Kidney (tissue), 13 donors: ENCODE measurements at regions not wholly inside any gene's neighbourhood (a gene's known extent, or its start where the extent isn't known, plus 50 kb on each side); places are given as distances from the start of the nearest gene placed in this dataset.

Source experiments
- DNase-seq, 5 donors: peaks; one replicate each; pipeline ENCODE4 v3.0.0-alpha.2; 2013 to 2020
- FAIRE-seq: peaks from 2 replicates; lab custom pipeline; 2012; peaks lifted over from hg19 to GRCh38; lab: Jason Lieb, UNC
- H3K27ac ChIP-seq, 2 donors: one replicate each; pipeline ENCODE4 v1.7.0; 2013; ENCODE audit warnings: low read depth in 2 of 2, low read length in 2 of 2, inconsistent platforms in 1 of 2
- H3K27me3 ChIP-seq: one replicate; pipeline ENCODE4 v1.7.1; 2013; ENCODE audit warnings: low read length, inconsistent platforms; ENCODE audit not compliant: control insufficient read depth, insufficient read depth
- H3K36me3 ChIP-seq, 3 donors: one replicate each; pipeline versions ENCODE4 v1.7.0 to v1.7.1; 2013; ENCODE audit warnings: low read length in 3 of 3, control low read depth in 1 of 3, inconsistent platforms in 1 of 3; ENCODE audit not compliant: insufficient read depth in 3 of 3, control insufficient read depth in 2 of 3
- H3K4me1 ChIP-seq, 3 donors: one replicate each; pipeline versions ENCODE4 v1.7.0 to v1.7.1; 2013; ENCODE audit warnings: low read length in 3 of 3, inconsistent platforms in 1 of 3, low read depth in 1 of 3; ENCODE audit not compliant: control insufficient read depth in 2 of 3, insufficient read depth in 2 of 3
- H3K4me3 ChIP-seq, 3 donors: one replicate each; pipeline versions ENCODE4 v1.7.0 to v1.8.1; 2013; ENCODE audit warnings: low read length in 3 of 3, control low read depth in 1 of 3, inconsistent platforms in 1 of 3
- H3K9ac ChIP-seq, 3 donors: one replicate each; pipeline versions ENCODE4 v1.7.0 to v1.7.1; 2013; ENCODE audit warnings: low read length in 3 of 3, control low read depth in 1 of 3, inconsistent platforms in 1 of 3
- H3K9me3 ChIP-seq, 3 donors: one replicate each; pipeline versions ENCODE4 v1.7.0 to v1.7.1; 2013; ENCODE audit warnings: low read length in 3 of 3, control low read depth in 1 of 3, inconsistent platforms in 1 of 3; ENCODE audit not compliant: control insufficient read depth in 2 of 3, insufficient read depth in 1 of 3
- CTCF ChIP-seq: IDR thresholded peaks from 3 replicates; pipeline ENCODE4 v1.5.1; 2012; ENCODE audit warnings: mild to moderate bottlenecking, moderate library complexity, borderline replicate concordance; ENCODE audit not compliant: insufficient read depth; ENCODE audit errors: extremely low read depth
- intact Hi-C: fragments of 100-400 bp; cut with DNase I; formaldehyde crosslinking; loops from one replicate; pipeline ENCODE4 v1.11.1; 2022
- donor health status: control.
- donor health status: control.
- donor health status: control.
- donor health status: control.
- donor health status: control.
- donor health status: DM: yes; HTN: yes; CAD: no.
- donor health status: Normal renal cell carcinoma (clear cell type).

GRCh38 chr1:38114241-38115026 is 67.8 kb upstream of the POU3F1 start:
- Histone ChIP-seq H3K4me3 (no peak overlapping the region), H3K27ac (no peak overlapping the region), H3K36me3 (no peaks in the 10 kb centered on the region), H3K9me3 (no peaks in the 10 kb centered on the region), H3K9ac (no peak overlapping the region), H3K27me3 (no peaks in the 10 kb centered on the region), H3K4me1 (no peaks in the 10 kb centered on the region)
- TF ChIP-seq CTCF: no peak
- intact Hi-C loops: no loop called here
- DNase-seq (no peak), FAIRE-seq (no peak)

GRCh38 chr1:38113159-38113666 is 66.6 kb upstream of the POU3F1 start:
- H3K9ac ChIP-seq: no peak overlapping the region
- no peaks in the 10 kb centered on the region for H3K27me3 ChIP-seq
- FAIRE-seq (no peak), DNase-seq (no peak)
- no peaks in the 10 kb centered on the region for H3K4me1 ChIP-seq
- H3K4me3 ChIP-seq: no peak overlapping the region
- H3K36me3 ChIP-seq: no peaks in the 10 kb centered on the region
- H3K27ac ChIP-seq: no peak overlapping the region
- no peaks in the 10 kb centered on the region for H3K9me3 ChIP-seq
- no peak for TF ChIP-seq CTCF
- intact Hi-C loops: no loop called here

- no peak overlapping the region for H3K27ac ChIP-seq
- no peak overlapping the region for H3K4me3 ChIP-seq
- no peak for TF ChIP-seq CTCF
- DNase-seq (no peak), FAIRE-seq (no peak)
- no peaks in the 10 kb centered on the region for H3K36me3 ChIP-seq
- H3K9ac ChIP-seq: no peak overlapping the region
- H3K9me3 ChIP-seq: no peaks in the 10 kb centered on the region
- H3K27me3 ChIP-seq: no peaks in the 10 kb centered on the region
- intact Hi-C loops: no loop called here
- H3K4me1 ChIP-seq: no peaks in the 10 kb centered on the region
These were observed 65.0 kb upstream of the POU3F1 start for GRCh38 chr1:38111589-38111988.
